HG03095 (cell line): ENCODE measurements at regions not wholly inside any gene's neighbourhood (a gene's known extent, or its start where the extent isn't known, plus 50 kb on each side); places are given as distances from the start of the nearest gene placed in this dataset.
A peak's percentile ranks its signal among the peaks of the same experiment; 100 is the strongest.
"Not testable (repeated sequence)": the region's sequence is repeated elsewhere in the genome, so short reads cannot be mapped to it uniquely, and the experiment has no call there.

ENCODE experiments used
- ATAC-seq: cut with Tn5 transposase; IDR thresholded peaks from one replicate; pipeline ENCODE4 v1.9.1; 2021; ENCODE audit warnings: moderate library complexity; ENCODE audit not compliant: unreplicated experiment

DNA sequence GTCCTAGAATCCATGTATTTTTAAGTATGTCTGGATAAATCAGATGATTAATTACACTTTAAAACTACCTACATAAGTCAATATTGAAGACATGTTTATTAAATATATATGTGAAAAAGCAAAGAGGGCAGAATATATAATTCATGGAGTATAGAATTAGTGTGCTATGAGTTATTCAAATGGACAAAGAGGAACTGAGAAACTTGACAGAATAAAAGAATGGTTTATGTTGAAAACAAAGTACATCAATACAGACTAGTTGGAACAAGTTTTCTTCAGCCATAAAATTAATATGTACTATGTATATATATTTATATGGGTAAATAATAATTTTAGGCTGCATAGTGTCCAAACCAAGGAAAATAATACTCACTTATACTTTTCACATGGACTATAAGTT, 173.5 kb downstream of the NPFFR2 start:
- ATAC-seq = peak; percentile 48

DNA sequence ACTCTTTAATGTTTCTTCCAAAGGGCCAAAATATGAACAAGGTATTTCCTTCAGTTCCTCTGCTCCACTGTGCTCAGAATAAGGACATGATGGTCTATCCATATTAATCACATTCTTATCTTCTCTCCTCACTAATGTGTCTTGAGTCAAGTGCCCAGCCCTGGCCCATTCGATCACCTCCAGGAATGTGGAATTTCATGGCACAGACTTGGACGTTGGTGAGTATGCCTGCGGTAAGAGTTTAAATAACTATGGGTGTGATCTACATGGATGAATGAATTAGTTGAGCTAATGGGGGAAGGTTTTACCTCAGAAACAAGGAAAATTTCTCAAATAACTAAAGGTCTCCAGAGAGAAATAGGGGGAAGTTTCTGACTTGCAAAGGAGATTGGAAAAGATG, 174.0 kb downstream of the NPFFR2 start:
- no peak for ATAC-seq

DNA sequence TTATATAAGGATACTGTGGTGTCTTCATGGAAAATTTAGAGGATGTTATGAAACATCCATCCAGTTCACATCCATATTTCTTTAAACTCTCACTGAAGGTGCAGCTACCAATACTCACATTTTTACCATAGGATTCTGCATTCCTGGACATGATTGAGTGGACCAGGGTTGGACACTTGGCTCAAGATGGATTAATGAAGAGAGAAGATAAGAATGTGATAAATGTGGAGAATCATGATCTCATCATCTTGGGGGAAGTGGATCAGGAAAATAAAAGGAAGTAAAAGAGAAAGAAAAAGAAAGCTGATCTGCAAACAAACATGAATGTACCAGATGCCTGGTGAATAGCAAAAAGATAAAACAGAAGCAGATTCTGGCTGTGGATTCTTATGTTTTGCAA, 175.4 kb downstream of the NPFFR2 start:
- ATAC-seq = no peak

DNA sequence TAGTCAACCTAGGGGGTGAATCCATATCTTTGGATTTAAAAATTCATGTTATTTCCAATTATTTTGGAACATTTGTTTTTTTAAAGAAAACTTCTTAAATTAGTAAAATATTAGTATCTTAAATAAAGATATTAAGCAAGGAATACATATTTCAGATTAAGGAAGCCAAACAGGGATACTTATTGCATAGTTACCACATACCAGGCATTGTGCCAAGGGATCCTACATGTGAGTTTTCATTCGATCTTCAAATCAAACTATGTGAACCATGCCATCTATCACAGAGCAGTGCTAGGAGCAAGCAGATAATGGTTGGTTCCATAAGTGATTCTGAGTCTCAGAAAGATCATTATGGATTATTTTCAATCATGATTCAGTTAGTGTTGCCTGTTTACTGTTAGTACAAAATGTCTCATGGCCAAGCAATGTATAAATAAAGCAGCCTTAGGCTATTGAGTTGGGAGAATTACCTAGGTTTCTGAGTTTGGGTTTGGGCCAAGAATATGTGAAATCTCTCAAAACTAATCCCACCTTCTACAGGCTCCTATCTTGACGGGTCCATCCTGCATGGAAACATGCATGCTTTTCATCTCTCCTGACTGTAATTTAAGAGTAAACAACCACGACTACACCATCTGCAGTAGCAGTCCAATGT, 176.7 kb downstream of the NPFFR2 start:
- ATAC-seq = no peak

DNA sequence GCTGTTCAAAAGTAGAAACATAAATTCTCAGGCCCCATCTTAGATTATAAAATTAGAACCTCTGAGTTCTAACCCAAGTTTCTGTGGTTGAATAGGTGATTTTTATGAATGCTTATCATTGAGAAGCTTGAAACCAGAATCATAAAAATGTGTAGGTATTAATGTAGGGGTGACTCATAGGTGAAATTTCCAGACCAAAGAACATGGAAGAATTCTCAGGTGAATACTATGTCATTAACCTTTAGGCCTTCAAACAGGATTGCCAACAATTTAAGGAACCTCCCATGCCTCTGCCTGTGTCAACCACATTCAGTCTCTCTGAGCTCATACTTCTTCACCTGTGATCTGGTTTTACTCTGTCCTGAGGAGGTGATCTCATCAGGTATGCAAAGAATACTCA, 177.8 kb downstream of the NPFFR2 start:
- peak; percentile 43 for ATAC-seq

DNA sequence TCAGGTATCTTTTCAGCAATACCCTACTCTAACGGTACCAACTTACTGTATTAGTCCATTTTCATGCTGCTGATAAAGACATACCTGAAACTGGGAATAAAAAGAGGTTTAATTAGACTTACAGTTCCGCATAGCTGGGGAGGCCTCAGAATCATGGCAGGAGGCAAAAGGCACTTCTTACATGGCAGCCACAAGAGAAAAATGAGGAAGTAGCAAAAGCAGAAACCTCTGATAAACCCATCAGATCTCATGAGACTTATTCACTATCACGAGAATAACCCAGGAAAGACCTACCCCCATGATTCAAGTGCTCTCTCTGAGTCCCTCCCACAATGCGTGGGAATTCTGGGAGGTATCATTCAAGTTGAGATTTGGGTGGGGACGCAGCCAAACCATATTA, 182.0 kb downstream of the NPFFR2 start:
- ATAC-seq = not testable (repeated sequence)

DNA sequence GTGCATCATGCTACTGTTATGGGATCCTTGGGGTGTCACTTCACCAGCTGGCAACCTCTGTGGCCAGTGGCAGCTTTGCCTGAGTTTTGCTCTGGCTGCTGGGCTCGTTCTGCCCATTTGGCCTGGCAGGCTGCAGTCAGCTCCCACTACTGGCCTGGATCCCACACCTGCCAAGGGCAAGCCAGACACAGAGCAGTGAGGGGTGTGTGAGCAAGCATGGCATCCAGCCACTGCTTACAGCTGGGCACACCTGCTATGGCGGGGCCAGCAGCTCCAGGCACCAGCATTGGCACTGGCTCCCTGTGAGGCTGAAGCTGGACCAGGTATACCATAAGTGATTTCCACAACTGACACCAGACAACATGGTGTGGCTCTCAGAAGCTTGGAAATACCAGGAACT, 183.4 kb downstream of the NPFFR2 start:
- no peak for ATAC-seq

DNA sequence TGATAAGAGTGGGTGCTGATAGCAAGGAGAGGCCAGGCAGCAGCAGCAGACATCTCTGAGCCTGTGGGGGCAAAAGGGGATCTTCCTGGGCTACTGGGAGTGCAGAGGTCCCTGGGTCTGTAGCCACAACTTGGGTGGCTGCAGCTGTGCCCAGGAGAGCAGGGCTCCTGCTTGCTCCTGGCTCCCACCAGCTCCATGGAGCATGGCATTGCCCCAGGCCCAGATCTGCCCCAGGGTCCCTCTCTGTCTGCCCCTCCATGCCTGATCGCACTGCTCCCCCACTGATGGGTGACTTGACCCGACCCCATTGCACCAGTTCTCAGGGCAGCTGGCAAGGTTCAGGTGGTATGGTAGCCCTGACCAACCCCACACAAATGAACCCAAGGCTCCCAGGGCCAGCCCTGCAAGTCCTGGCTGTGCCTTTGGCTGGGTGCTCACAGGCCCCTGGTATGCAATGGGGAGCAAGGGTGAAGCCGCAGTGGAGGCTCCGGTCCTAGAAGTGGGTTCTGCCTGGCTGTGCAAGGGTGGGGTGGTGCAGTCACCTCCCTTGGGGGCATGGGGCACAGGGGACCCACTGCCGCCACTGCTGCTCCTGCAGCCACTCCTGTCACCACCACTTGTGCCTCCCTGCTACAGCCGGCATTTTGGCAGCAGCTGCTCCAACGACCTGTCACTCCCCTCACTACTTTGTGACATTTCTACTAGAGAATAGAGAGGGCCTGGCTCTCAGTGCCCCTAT, 184.9 kb downstream of the NPFFR2 start:
- no peak for ATAC-seq

DNA sequence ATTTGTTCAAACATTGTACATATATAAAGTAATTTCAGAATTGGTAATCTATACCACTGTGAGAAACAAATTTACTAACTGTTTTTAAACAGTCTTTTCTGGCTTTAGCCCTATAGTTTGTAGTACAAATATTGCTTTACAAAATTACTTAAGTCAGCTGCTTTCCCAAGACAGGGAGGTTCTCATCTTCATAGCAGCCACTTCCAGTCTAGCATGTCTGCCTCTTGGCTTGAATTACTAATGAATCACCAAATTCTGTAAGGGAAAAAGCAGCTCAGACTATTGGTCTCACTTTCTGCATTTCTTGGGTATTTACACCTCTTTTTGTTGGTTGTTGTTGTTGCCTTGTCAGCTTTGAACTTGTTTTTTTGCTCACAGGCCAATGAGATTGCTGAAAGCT, 187.2 kb downstream of the NPFFR2 start:
- ATAC-seq = no peak
